ENCODE measurements at regions not wholly inside any gene's neighbourhood (a gene's known extent, or its start where the extent isn't known, plus 50 kb on each side); places are given as distances from the start of the nearest gene placed in this dataset.

DNA sequence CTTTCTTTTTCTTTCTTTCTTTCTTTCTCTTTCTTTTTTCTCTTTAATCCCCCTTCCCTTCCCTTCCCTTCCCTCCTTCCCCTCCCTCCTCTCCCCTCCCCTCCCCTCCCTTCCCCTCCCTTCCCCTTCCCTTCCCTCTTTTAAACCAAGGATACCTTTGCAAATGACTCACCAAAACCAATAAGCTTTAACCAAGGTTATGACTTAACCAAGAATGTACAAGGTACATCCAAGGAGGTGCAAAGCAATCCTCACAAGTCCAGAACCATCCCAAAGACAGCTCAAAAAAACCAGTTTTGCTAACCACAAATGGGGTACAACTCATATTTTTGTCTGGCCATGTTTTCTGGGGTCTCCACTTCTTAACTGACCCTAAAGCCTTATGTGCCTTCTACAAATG lies 174.7 kb upstream of the PPP1R2C start:
- no peaks in the 10 kb centered on the region for H3K27me3 ChIP-seq (ENCODE audit: control insufficient read depth in 4 of 4, insufficient read depth in 4 of 4, low read length in 3 of 4)
- no peak overlapping the region for H3K27ac ChIP-seq (ENCODE audit: low read depth in 1 of 2, low read length in 2 of 2)
- H3K4me3 ChIP-seq (ENCODE audit: low read depth in 1 of 3, low read length in 3 of 3) = no peak overlapping the region
- DNase-seq (ENCODE audit: low spot score) = no peak
- no peaks in the 10 kb centered on the region for H3K4me1 ChIP-seq (ENCODE audit: control insufficient read depth in 4 of 4, insufficient read depth in 4 of 4, low read length in 3 of 4)
- TF ChIP-seq HNF4A (conservative IDR thresholded peaks at IDR 0.05) (no peak), NR2F2 (IDR thresholded peaks at IDR 0.05) (no peak), SP1 (IDR thresholded peaks at IDR 0.05) (no peak), FOXA2 (IDR thresholded peaks at IDR 0.05) (no peak), GABPA (IDR thresholded peaks at IDR 0.05 in 1 of 2, conservative IDR thresholded peaks at IDR 0.05 in 1 of 2) (no peak), HNF4G (IDR thresholded peaks at IDR 0.05) (no peak), ATF3 (IDR thresholded peaks at IDR 0.05) (no peak), RAD21 (IDR thresholded peaks at IDR 0.05) (no peak), TAF1 (conservative IDR thresholded peaks at IDR 0.05) (no peak), JUND (IDR thresholded peaks at IDR 0.05) (no peak), EGR1 (IDR thresholded peaks at IDR 0.05; ENCODE audit: low read depth in 2 of 2) (no peak), FOXA1 (IDR thresholded peaks at IDR 0.05) (no peak), YY1 (IDR thresholded peaks at IDR 0.05) (no peak), CTCF (IDR thresholded peaks at IDR 0.05; ENCODE audit: low read depth, low read length, missing input control) (no peak), RXRA (IDR thresholded peaks at IDR 0.05) (no peak)
- TF ChIP-seq, protein P1, sequence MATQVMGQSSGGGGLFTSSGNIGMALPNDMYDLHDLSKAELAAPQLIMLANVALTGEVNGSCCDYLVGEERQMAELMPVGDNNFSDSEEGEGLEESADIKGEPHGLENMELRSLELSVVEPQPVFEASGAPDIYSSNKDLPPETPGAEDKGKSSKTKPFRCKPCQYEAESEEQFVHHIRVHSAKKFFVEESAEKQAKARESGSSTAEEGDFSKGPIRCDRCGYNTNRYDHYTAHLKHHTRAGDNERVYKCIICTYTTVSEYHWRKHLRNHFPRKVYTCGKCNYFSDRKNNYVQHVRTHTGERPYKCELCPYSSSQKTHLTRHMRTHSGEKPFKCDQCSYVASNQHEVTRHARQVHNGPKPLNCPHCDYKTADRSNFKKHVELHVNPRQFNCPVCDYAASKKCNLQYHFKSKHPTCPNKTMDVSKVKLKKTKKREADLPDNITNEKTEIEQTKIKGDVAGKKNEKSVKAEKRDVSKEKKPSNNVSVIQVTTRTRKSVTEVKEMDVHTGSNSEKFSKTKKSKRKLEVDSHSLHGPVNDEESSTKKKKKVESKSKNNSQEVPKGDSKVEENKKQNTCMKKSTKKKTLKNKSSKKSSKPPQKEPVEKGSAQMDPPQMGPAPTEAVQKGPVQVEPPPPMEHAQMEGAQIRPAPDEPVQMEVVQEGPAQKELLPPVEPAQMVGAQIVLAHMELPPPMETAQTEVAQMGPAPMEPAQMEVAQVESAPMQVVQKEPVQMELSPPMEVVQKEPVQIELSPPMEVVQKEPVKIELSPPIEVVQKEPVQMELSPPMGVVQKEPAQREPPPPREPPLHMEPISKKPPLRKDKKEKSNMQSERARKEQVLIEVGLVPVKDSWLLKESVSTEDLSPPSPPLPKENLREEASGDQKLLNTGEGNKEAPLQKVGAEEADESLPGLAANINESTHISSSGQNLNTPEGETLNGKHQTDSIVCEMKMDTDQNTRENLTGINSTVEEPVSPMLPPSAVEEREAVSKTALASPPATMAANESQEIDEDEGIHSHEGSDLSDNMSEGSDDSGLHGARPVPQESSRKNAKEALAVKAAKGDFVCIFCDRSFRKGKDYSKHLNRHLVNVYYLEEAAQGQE (IDR thresholded peaks at IDR 0.05) = no peak
- TF ChIP-seq, protein P2, sequence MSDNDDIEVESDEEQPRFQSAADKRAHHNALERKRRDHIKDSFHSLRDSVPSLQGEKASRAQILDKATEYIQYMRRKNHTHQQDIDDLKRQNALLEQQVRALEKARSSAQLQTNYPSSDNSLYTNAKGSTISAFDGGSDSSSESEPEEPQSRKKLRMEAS (IDR thresholded peaks at IDR 0.05) = no peak
- TF ChIP-seq, protein P3, sequence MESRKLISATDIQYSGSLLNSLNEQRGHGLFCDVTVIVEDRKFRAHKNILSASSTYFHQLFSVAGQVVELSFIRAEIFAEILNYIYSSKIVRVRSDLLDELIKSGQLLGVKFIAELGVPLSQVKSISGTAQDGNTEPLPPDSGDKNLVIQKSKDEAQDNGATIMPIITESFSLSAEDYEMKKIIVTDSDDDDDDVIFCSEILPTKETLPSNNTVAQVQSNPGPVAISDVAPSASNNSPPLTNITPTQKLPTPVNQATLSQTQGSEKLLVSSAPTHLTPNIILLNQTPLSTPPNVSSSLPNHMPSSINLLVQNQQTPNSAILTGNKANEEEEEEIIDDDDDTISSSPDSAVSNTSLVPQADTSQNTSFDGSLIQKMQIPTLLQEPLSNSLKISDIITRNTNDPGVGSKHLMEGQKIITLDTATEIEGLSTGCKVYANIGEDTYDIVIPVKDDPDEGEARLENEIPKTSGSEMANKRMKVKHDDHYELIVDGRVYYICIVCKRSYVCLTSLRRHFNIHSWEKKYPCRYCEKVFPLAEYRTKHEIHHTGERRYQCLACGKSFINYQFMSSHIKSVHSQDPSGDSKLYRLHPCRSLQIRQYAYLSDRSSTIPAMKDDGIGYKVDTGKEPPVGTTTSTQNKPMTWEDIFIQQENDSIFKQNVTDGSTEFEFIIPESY (IDR thresholded peaks at IDR 0.05) = no peak
- no peak overlapping the region for H3K9ac ChIP-seq (ENCODE audit: low read depth in 1 of 2, low read length in 2 of 2)
- H3K9me3 ChIP-seq (ENCODE audit: control insufficient read depth in 4 of 4, low read length in 3 of 4) = no peaks in the 10 kb centered on the region
- no peaks in the 10 kb centered on the region for H3K36me3 ChIP-seq (ENCODE audit: control insufficient read depth in 4 of 4, insufficient read depth in 3 of 4, low read depth in 1 of 4, low read length in 3 of 4)

Data from liver (tissue), 7 donors.